HepG2 (cell line): ENCODE measurements at regions not wholly inside any gene's neighbourhood (a gene's known extent, or its start where the extent isn't known, plus 50 kb on each side); places are given as distances from the start of the nearest gene placed in this dataset.

Source experiments
- ATAC-seq: fragments of 200-7000 bp; cut with Tn5 transposase; 3 replicates; pipeline ENCODE4 v1.9.1; 2020; ENCODE audit warnings: mild to moderate bottlenecking, moderate library complexity
- BruUV-seq: library from RNA; stranded (reverse); fragments of 400-500 nt; replicated peaks from 2 replicates; lab custom pipeline; 2021; lab: Mats Ljungman, UMichigan
- CTCF ChIA-PET: fragments of 300-600 bp; formaldehyde crosslinking; extraction: SDS; loops from one replicate; lab custom pipeline; 2021; ENCODE audit warnings: low total read pairs, inconsistent platforms, low intra/inter-chr PET ratio; lab: Yijun Ruan, JAX
- POLR2A ChIA-PET: fragments of 350-600 bp; sonication (Branson Sonifier 250); formaldehyde crosslinking; loops from one replicate; lab custom pipeline; 2020; ENCODE audit warnings: antibody characterized with exemption, inconsistent platforms; lab: Yijun Ruan, JAX
- DNase-seq: peaks from one replicate; pipeline ENCODE4 v3.0.0-alpha.2; 2015; ENCODE audit warnings: low spot score
- FAIRE-seq: peaks from 3 replicates; lab custom pipeline; 2011; peaks lifted over from hg19 to GRCh38; lab: Jason Lieb, UNC
- H2AFZ ChIP-seq: one replicate; pipeline ENCODE4 v1.6.1; 2011; ENCODE audit warnings: low read length, inconsistent platforms
- H3K27ac ChIP-seq: fragments of 300-600 bp; 3 replicates; pipeline ENCODE4 v1.8.0; 2011; ENCODE audit warnings: mixed run types, mild to moderate bottlenecking, mixed read lengths, low read length, inconsistent platforms; ENCODE audit not compliant: insufficient read depth; ENCODE audit errors: extremely low read length
- H3K27me3 ChIP-seq, 2 experiments: fragments of 200-600 bp in 1 of 2; 2 replicates in 1 of 2; 3 replicates in 1 of 2; pipeline versions ENCODE4 v1.6.0 to v1.8.0; 2011; ENCODE audit warnings: low read length in 2 of 2, mild to moderate bottlenecking in 2 of 2, moderate library complexity in 2 of 2, inconsistent platforms in 1 of 2; ENCODE audit not compliant: insufficient read depth in 2 of 2, control insufficient read depth in 1 of 2
- H3K36me3 ChIP-seq, 2 experiments: fragments of 200-600 bp in 1 of 2; replicated peaks in 1 of 2; 2 replicates in 1 of 2; 3 replicates in 1 of 2; pipeline versions ENCODE4 v1.5.1 to v1.8.0; 2011; ENCODE audit warnings: low read length in 2 of 2, inconsistent platforms in 1 of 2; ENCODE audit not compliant: insufficient read depth in 2 of 2, control insufficient read depth in 1 of 2
- H3K4me1 ChIP-seq: 2 replicates; pipeline ENCODE4 v1.5.1; 2012; ENCODE audit warnings: low read length, inconsistent platforms; ENCODE audit not compliant: insufficient read depth
- H3K4me2 ChIP-seq: 2 replicates; pipeline ENCODE4 v1.6.0; 2011; ENCODE audit warnings: low read depth, low read length, inconsistent platforms
- H3K4me3 ChIP-seq, 3 experiments: fragments of 200-600 bp in 1 of 3; sonication (generic), shearing (Covaris generic) in 1 of 3; replicated peaks in 1 of 3; 2 replicates each; pipeline ENCODE4 v1.5.1; 2011 to 2016; ENCODE audit warnings: low read length in 3 of 3, inconsistent platforms in 2 of 3, low read depth in 2 of 3, mild to moderate bottlenecking in 2 of 3, control low read depth in 1 of 3, mixed read lengths in 1 of 3; ENCODE audit not compliant: insufficient read depth in 1 of 3
- H3K79me2 ChIP-seq: one replicate; pipeline ENCODE4 v1.6.1; 2011; ENCODE audit warnings: low read length, inconsistent platforms; ENCODE audit not compliant: insufficient read depth
- H3K9ac ChIP-seq: 2 replicates; pipeline ENCODE4 v1.6.0; 2011; ENCODE audit warnings: mild to moderate bottlenecking, low read depth, low read length, inconsistent platforms; ENCODE audit not compliant: insufficient read depth
- H3K9me3 ChIP-seq: 2 replicates; pipeline ENCODE4 v1.5.1; 2012; ENCODE audit warnings: mild to moderate bottlenecking, low read length
- H4K20me1 ChIP-seq: 2 replicates; pipeline ENCODE4 v1.6.0; 2011; ENCODE audit warnings: inconsistent platforms, mild to moderate bottlenecking, low read length, moderate library complexity; ENCODE audit not compliant: insufficient read depth
- ETV5 ChIP-seq: IDR thresholded peaks from 2 replicates; pipeline ENCODE4 v1.6.1; 2018; ENCODE audit warnings: missing biosample characterization, missing genetic modification reagents, inconsistent platforms, borderline replicate concordance
- JDP2 ChIP-seq: sonication (generic); formaldehyde crosslinking; IDR thresholded peaks from 2 replicates; pipeline ENCODE4 v1.8.1; 2022; ENCODE audit warnings: missing genetic modification reagents, borderline replicate concordance
- KAT2B ChIP-seq: fragments of 150-350 bp; IDR thresholded peaks from 2 replicates; pipeline ENCODE4 v1.6.1; 2014; ENCODE audit warnings: low read depth, low read length, borderline replicate concordance
- NR2F6 ChIP-seq, 2 experiments: IDR thresholded peaks; 2 replicates each; pipeline ENCODE4 v1.6.1; 2016; ENCODE audit warnings: antibody characterized with exemption in 1 of 2, mild to moderate bottlenecking in 1 of 2
- RFX3 ChIP-seq: IDR thresholded peaks from 2 replicates; pipeline ENCODE4 v1.6.1; 2016; ENCODE audit warnings: missing biosample characterization, missing genetic modification reagents
- SALL2 ChIP-seq: sonication (generic); formaldehyde crosslinking; IDR thresholded peaks from 2 replicates; pipeline ENCODE4 v1.8.1; 2023; ENCODE audit warnings: mild to moderate bottlenecking, missing genetic modification reagents, inconsistent platforms
- TGIF2 ChIP-seq: IDR thresholded peaks from 2 replicates; pipeline ENCODE4 v1.6.1; 2016; ENCODE audit warnings: control low read depth, missing compliant biosample characterization
- TOPORS ChIP-seq: sonication (generic); formaldehyde crosslinking; IDR thresholded peaks from 2 replicates; pipeline ENCODE4 v1.8.0; 2023; ENCODE audit warnings: mild to moderate bottlenecking, missing genetic modification reagents
- ZNF274 ChIP-seq: sonication (generic); formaldehyde crosslinking; IDR thresholded peaks from 2 replicates; pipeline ENCODE4 v1.5.1; 2020; ENCODE audit warnings: mild to moderate bottlenecking, missing genetic modification reagents
- ZNF30 ChIP-seq: sonication (generic); formaldehyde crosslinking; IDR thresholded peaks from 2 replicates; pipeline ENCODE4 v1.5.0; 2020; ENCODE audit warnings: mild to moderate bottlenecking, missing genetic modification reagents
- ZNF484 ChIP-seq: sonication (generic); formaldehyde crosslinking; IDR thresholded peaks from 2 replicates; pipeline ENCODE4 v1.5.1; 2020; ENCODE audit warnings: mild to moderate bottlenecking, low read depth, missing genetic modification reagents, borderline replicate concordance
- ZSCAN31 ChIP-seq: sonication (generic); formaldehyde crosslinking; IDR thresholded peaks from 2 replicates; pipeline ENCODE4 v1.5.0; 2020; ENCODE audit warnings: low read depth, mild to moderate bottlenecking, missing genetic modification reagents
- in situ Hi-C: cut with HindIII; loops from 2 replicates; pipeline ENCODE4 v1.10.0; 2017; ENCODE audit warnings: low pct_unique_long_range_greater_than_20kb; ENCODE audit not compliant: extremely low pct_ligation_motif_present
- intact Hi-C: fragments of 100-400 bp; cut with micrococcal nuclease; formaldehyde crosslinking; loops from one replicate; pipeline ENCODE4 v1.10.0; 2022; ENCODE audit not compliant: unreplicated experiment
- TF ChIP-seq, protein P1 (sequence below): sonication (generic); formaldehyde crosslinking; IDR thresholded peaks from 2 replicates; pipeline ENCODE4 v1.5.0; 2020; ENCODE audit warnings: mild to moderate bottlenecking, missing genetic modification reagents
- TF ChIP-seq, protein P2 (sequence below): IDR thresholded peaks from 2 replicates; pipeline ENCODE4 v1.6.1; 2016; ENCODE audit warnings: low read depth
- TF ChIP-seq, protein P3 (sequence below): IDR thresholded peaks from 2 replicates; pipeline ENCODE4 v1.6.1; 2016

DNA sequence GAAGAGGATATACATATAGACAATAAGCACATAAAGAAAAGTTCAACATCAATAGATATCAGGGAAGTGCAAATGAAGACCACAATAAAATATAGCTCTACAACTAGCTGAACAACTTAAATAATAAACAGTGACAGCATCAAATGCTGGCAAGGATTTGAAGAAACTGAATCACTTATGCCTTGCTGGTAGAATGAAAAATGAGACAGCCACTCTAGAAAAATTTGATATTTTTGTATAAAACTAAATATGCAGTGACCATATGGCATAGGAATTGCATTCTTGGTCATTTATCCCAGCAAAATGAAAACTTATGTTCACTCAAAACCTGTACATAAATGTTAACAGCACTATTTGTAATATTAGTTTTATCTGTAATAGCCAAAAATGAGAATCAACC is 1102.0 kb downstream of the C4orf33 start:
- no peak overlapping the region for H3K4me3 ChIP-seq
- no peak for TF ChIP-seq SALL2 (CRISPR knock-in tag)
- no peak for TF ChIP-seq ETV5 (CRISPR knock-in tag)
- TF ChIP-seq TOPORS (CRISPR knock-in tag): no peak
- no peak for TF ChIP-seq ZSCAN31 (CRISPR knock-in tag)
- no peak for TF ChIP-seq ZNF274
- TF ChIP-seq NR2F6 (IDR thresholded peaks at IDR 0.05): no peak
- no peak for TF ChIP-seq NR2F6 (CRISPR knock-in tag; IDR thresholded peaks at IDR 0.05)
- TF ChIP-seq, protein P1, sequence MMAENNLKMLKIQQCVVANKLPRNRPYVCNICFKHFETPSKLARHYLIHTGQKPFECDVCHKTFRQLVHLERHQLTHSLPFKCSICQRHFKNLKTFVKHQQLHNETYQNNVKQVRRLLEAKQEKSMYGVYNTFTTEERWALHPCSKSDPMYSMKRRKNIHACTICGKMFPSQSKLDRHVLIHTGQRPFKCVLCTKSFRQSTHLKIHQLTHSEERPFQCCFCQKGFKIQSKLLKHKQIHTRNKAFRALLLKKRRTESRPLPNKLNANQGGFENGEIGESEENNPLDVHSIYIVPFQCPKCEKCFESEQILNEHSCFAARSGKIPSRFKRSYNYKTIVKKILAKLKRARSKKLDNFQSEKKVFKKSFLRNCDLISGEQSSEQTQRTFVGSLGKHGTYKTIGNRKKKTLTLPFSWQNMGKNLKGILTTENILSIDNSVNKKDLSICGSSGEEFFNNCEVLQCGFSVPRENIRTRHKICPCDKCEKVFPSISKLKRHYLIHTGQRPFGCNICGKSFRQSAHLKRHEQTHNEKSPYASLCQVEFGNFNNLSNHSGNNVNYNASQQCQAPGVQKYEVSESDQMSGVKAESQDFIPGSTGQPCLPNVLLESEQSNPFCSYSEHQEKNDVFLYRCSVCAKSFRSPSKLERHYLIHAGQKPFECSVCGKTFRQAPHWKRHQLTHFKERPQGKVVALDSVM: no peak
- TF ChIP-seq, protein P2, sequence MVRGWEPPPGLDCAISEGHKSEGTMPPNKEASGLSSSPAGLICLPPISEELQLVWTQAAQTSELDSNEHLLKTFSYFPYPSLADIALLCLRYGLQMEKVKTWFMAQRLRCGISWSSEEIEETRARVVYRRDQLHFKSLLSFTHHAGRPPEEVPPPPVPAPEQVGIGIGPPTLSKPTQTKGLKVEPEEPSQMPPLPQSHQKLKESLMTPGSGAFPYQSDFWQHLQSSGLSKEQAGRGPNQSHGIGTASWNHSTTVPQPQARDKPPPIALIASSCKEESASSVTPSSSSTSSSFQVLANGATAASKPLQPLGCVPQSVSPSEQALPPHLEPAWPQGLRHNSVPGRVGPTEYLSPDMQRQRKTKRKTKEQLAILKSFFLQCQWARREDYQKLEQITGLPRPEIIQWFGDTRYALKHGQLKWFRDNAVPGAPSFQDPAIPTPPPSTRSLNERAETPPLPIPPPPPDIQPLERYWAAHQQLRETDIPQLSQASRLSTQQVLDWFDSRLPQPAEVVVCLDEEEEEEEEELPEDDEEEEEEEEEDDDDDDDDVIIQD: no peak
- TF ChIP-seq RFX3 (CRISPR knock-in tag): no peak
- no peak for TF ChIP-seq KAT2B
- no peak for TF ChIP-seq ZNF484
- no peak for TF ChIP-seq TGIF2 (CRISPR knock-in tag)
- TF ChIP-seq JDP2: no peak
- TF ChIP-seq ZNF30 (CRISPR knock-in tag): no peak
- TF ChIP-seq, protein P3, sequence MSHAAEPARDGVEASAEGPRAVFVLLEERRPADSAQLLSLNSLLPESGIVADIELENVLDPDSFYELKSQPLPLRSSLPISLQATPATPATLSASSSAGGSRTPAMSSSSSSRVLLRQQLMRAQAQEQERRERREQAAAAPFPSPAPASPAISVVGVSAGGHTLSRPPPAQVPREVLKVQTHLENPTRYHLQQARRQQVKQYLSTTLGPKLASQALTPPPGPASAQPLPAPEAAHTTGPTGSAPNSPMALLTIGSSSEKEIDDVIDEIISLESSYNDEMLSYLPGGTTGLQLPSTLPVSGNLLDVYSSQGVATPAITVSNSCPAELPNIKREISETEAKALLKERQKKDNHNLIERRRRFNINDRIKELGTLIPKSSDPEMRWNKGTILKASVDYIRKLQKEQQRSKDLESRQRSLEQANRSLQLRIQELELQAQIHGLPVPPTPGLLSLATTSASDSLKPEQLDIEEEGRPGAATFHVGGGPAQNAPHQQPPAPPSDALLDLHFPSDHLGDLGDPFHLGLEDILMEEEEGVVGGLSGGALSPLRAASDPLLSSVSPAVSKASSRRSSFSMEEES (CRISPR knock-in tag): no peak
- ATAC-seq (no peak), DNase-seq (no peak), FAIRE-seq (no peak)
- H4K20me1 ChIP-seq: no peaks in the 10 kb centered on the region
- ChIA-PET CTCF (no interaction called here), POLR2A (no interaction called here)
- H3K27ac ChIP-seq: no peak overlapping the region
- H3K79me2 ChIP-seq: no peaks in the 10 kb centered on the region
- H3K9me3 ChIP-seq: peaks cover 17% of the 10 kb centered on the region
- in situ Hi-C loops (no loop called here), intact Hi-C loops (no loop called here)
- H3K4me2 ChIP-seq: no peak overlapping the region
- BruUV-seq: no TSS peak
- H3K9ac ChIP-seq: no peak overlapping the region
- H2AFZ ChIP-seq: no peak overlapping the region
- H3K27me3 ChIP-seq: no peaks in the 10 kb centered on the region
- H3K4me1 ChIP-seq: no peaks in the 10 kb centered on the region
- H3K36me3 ChIP-seq: no peaks in the 10 kb centered on the region
